MM.1S (cell line): ENCODE measurements at regions not wholly inside any gene's neighbourhood (a gene's known extent, or its start where the extent isn't known, plus 50 kb on each side); places are given as distances from the start of the nearest gene placed in this dataset.

ENCODE experiments used
- DNase-seq: peaks from one replicate; pipeline ENCODE4 v3.0.0-alpha.2; 2015
- H2AFZ ChIP-seq: fragments of 300-600 bp; sonication (generic); 2 replicates; pipeline ENCODE4 v1.6.0; 2016; ENCODE audit warnings: antibody characterized with exemption, low read length
- H3F3A ChIP-seq: fragments of 300-600 bp; sonication (generic); 2 replicates; pipeline ENCODE4 v1.6.1; 2016; ENCODE audit warnings: mild to moderate bottlenecking, antibody characterized with exemption, low read length, moderate library complexity, mixed read lengths; ENCODE audit not compliant: insufficient read depth
- H3K27ac ChIP-seq: fragments of 300-600 bp; sonication (generic); 2 replicates; pipeline ENCODE4 v1.5.1; 2016; ENCODE audit warnings: mild to moderate bottlenecking, low read length
- H3K27me3 ChIP-seq: fragments of 300-600 bp; sonication (generic); replicated peaks from 2 replicates; pipeline ENCODE4 v1.6.0; 2016; ENCODE audit warnings: low read length; ENCODE audit not compliant: insufficient read depth
- H3K36me3 ChIP-seq: fragments of 300-600 bp; sonication (generic); replicated peaks from 2 replicates; pipeline ENCODE4 v1.6.1; 2016; ENCODE audit warnings: mild to moderate bottlenecking, low read length, mixed read lengths; ENCODE audit not compliant: insufficient read depth
- H3K4me1 ChIP-seq: fragments of 300-600 bp; sonication (generic); 2 replicates; pipeline ENCODE4 v1.6.1; 2016; ENCODE audit warnings: low read length, mixed read lengths
- H3K4me2 ChIP-seq: fragments of 300-600 bp; sonication (generic); 2 replicates; pipeline ENCODE4 v1.6.0; 2016; ENCODE audit warnings: low read depth, low read length
- H3K4me3 ChIP-seq: fragments of 300-600 bp; sonication (generic); 2 replicates; pipeline ENCODE4 v1.5.1; 2016; ENCODE audit warnings: low read length, mixed read lengths
- H3K79me2 ChIP-seq: fragments of 300-600 bp; sonication (generic); 2 replicates; pipeline ENCODE4 v1.6.1; 2016; ENCODE audit warnings: mixed run types, low read length, mixed read lengths
- H3K9ac ChIP-seq: fragments of 300-600 bp; sonication (generic); 2 replicates; pipeline ENCODE4 v1.6.1; 2016; ENCODE audit warnings: low read length, mixed read lengths
- H3K9me2 ChIP-seq: fragments of 300-600 bp; sonication (generic); replicated peaks from 2 replicates; pipeline ENCODE4 v1.6.1; 2016; ENCODE audit warnings: mild to moderate bottlenecking, low read length, mixed read lengths; ENCODE audit not compliant: insufficient read depth
- H3K9me3 ChIP-seq: fragments of 300-600 bp; sonication (generic); replicated peaks from 2 replicates; pipeline ENCODE4 v1.6.1; 2016; ENCODE audit warnings: mild to moderate bottlenecking, low read length, mixed read lengths; ENCODE audit not compliant: insufficient read depth
- H4K20me1 ChIP-seq: fragments of 300-600 bp; sonication (generic); 2 replicates; pipeline ENCODE4 v1.6.1; 2016; ENCODE audit warnings: mild to moderate bottlenecking, low read length, moderate library complexity, mixed read lengths; ENCODE audit not compliant: insufficient read depth
- CTCF ChIP-seq: fragments of 300-600 bp; sonication (generic); IDR thresholded peaks from 2 replicates; pipeline ENCODE4 v1.5.1; 2016; ENCODE audit warnings: antibody characterized with exemption, low read length, mixed read lengths
- EZH2 ChIP-seq: fragments of 300-600 bp; sonication (generic); optimal IDR thresholded peaks from 2 replicates; pipeline ENCODE3; 2017; ENCODE audit warnings: low read depth, mild to moderate bottlenecking, antibody characterized with exemption, low read length, mixed read lengths
- EZH2phosphoT487 ChIP-seq: fragments of 300-600 bp; sonication (generic); IDR thresholded peaks from 2 replicates; pipeline ENCODE4 v1.6.1; 2018; ENCODE audit warnings: antibody characterized with exemption, low read length

DNA sequence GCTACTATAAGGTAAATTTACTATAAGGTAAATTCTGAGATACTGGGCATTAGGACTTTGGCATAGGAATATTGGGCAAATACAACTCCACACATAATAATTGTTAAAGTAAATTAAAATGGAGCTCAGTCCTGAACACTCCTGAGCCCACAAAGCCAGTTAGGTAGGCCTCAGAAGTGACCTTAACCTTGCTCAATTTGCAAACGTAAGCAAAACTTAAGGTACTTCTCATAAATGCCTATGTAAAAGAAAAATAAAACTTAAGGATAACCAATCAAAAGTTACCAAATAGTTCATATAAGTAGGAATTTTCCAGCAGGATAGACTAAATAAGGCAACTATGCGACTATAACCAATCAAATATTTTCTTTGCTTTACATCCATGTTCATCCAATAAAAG, 197.7 kb downstream of the MC4R start:
- H3F3A ChIP-seq = no peaks in the 10 kb centered on the region
- H3K27ac ChIP-seq = no peak overlapping the region
- H3K4me3 ChIP-seq = no peak overlapping the region
- no peaks in the 10 kb centered on the region for H3K36me3 ChIP-seq
- no peaks in the 10 kb centered on the region for H3K4me1 ChIP-seq
- H3K27me3 ChIP-seq = no peaks in the 10 kb centered on the region
- TF ChIP-seq EZH2phosphoT487 (no peak), EZH2 (no peak), CTCF (no peak)
- H3K9me3 ChIP-seq = no peaks in the 10 kb centered on the region
- H3K79me2 ChIP-seq = no peaks in the 10 kb centered on the region
- no peaks in the 10 kb centered on the region for H4K20me1 ChIP-seq
- DNase-seq = no peak
- H3K9me2 ChIP-seq = no peaks in the 10 kb centered on the region
- no peak overlapping the region for H3K9ac ChIP-seq
- H2AFZ ChIP-seq = no peak overlapping the region
- H3K4me2 ChIP-seq = no peak overlapping the region

GRCh38 chr18:60172030-60172429, 200.5 kb downstream of the MC4R start:
- Histone ChIP-seq H3K79me2 (no peaks in the 10 kb centered on the region), H3K4me3 (no peak overlapping the region), H3F3A (no peaks in the 10 kb centered on the region), H3K4me2 (no peak overlapping the region), H3K9me3 (no peaks in the 10 kb centered on the region), H3K27ac (no peak overlapping the region), H2AFZ (no peak overlapping the region), H3K9ac (no peak overlapping the region), H4K20me1 (no peaks in the 10 kb centered on the region), H3K27me3 (no peaks in the 10 kb centered on the region), H3K4me1 (no peaks in the 10 kb centered on the region), H3K36me3 (no peaks in the 10 kb centered on the region), H3K9me2 (no peaks in the 10 kb centered on the region)
- no peak for DNase-seq
- TF ChIP-seq EZH2 = no peak
- TF ChIP-seq CTCF = no peak
- no peak for TF ChIP-seq EZH2phosphoT487

DNA sequence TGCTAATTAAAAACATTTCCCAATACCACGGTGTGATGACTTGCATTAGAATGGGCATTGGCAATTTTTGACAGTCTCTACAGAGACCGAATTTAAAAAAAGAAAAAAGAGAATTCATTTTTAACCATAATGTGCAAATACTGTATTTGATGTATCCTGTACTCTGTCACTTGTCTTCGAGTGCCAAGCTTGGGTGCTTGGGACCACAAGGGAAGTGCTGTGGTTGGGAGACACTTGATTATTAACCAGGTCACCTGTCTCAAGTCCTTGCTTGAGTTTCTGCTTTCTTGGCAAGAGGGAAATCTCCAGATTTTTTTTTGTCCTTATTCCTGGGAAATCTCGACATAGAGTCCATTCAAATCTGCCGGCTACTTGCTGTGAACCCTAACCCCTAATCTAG, 209.0 kb downstream of the MC4R start:
- no peak overlapping the region for H3K4me3 ChIP-seq
- no peaks in the 10 kb centered on the region for H3K9me3 ChIP-seq
- TF ChIP-seq CTCF (no peak), EZH2 (no peak), EZH2phosphoT487 (no peak)

More for the DNA sequence above, 209.0 kb downstream of the MC4R start:
- H3K9ac ChIP-seq = no peak overlapping the region
- H4K20me1 ChIP-seq = no peaks in the 10 kb centered on the region
- H3K27me3 ChIP-seq = no peaks in the 10 kb centered on the region
- no peak overlapping the region for H3K4me2 ChIP-seq
- no peaks in the 10 kb centered on the region for H3K36me3 ChIP-seq
- H3K9me2 ChIP-seq = no peaks in the 10 kb centered on the region
- no peak overlapping the region for H2AFZ ChIP-seq
- H3K4me1 ChIP-seq = no peaks in the 10 kb centered on the region
- no peaks in the 10 kb centered on the region for H3K79me2 ChIP-seq
- no peak for DNase-seq
- H3F3A ChIP-seq = no peaks in the 10 kb centered on the region
- no peak overlapping the region for H3K27ac ChIP-seq
